Activated CD8-positive, alpha-beta memory T cell treated with anti-CD3 and anti-CD28 coated beads, Interleukin-2, amount 50 U/mL, for 1 hour (primary cell): ENCODE measurements at regions not wholly inside any gene's neighbourhood (a gene's known extent, or its start where the extent isn't known, plus 50 kb on each side); places are given as distances from the start of the nearest gene placed in this dataset.
"Not testable (repeated sequence)": the region's sequence is repeated elsewhere in the genome, so short reads cannot be mapped to it uniquely, and the experiment has no call there.

ENCODE experiments used
- DNase-seq: peaks from one replicate; pipeline ENCODE4 v3.0.0-alpha.2; 2020; ENCODE audit errors: extremely low read depth

DNA sequence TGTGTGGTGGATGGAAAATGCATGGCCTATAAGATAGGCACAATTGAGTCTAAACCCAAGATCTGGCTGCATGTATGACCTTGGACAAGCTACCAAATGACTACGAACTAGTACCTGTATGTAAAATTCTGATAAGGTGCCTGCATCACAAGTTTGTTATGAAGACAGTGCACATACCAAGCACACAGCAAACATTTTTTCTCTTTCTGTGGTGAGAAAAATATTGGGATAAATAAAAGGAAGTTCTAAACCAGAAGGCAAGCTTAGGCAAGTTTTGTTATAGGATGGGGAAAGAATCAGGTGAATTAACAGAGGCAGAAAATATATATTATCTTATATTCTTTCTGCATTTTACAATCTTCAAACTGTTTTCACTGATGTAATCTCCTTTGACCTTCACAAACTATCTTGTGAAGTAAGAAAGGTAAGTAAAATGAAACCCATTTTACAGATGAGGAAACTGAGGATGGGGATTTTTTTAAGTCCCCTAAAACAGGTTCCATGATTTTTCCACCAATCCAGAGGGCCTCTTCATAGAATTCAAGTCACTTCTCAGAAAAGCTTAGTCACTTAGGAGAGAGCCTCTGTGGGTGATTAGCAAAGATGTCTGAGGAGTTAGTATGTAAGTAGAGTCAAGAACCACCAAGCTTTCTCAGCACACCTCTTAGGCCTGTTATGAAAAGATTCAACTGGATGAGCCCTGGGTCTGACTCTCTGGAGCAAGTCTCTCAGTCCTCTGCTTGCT is 132.0 kb upstream of the RAP1B start:
- DNase-seq, result no peak

DNA sequence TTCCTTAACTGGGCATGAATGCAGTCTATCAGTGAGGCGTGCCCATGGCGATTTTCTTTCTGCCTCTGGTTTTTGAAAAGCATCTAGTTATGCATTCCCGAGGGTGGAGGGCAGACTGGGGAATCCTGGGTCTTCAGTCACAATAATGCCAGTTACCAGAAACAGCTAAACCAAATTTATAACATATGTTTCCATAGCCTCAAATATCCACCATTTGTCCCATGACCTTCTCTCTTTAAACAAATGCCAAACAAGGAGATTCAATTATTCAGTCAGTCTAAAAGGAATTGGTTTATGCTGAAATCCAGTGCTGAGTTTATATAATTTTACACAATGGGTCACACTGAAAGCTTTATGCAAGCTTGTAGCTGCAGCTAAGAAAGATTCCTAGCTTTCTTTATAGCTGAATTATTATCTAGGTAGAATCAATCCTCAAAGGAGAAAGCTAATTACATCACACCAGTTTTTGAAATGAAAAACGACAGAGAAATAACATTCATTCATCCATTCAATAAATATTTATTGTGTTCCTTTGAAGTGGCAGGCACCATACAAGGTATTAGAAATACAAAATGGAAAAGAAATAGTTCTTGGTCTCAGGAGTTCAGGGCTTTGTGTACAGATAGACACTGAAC is 131.3 kb upstream of the RAP1B start:
- no peak for DNase-seq

DNA sequence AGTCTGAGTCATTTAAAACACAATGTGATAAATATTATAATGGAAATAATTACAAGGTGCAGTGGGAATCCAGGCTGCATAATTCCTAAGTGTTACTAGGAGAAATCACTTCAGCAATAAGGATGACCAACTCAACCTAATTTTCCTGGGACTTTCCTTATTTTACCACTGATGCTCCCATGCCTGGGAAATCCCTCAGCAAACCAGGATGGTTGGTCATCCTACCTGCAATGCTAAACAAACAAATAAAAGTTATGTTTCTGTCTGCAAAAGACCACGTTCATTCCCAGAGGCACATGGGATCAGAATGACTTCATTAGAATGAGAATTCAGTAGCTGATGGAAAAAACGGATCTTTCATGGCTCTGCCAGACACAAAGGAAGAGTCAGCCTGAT is 130.8 kb upstream of the RAP1B start:
- no peak for DNase-seq

DNA sequence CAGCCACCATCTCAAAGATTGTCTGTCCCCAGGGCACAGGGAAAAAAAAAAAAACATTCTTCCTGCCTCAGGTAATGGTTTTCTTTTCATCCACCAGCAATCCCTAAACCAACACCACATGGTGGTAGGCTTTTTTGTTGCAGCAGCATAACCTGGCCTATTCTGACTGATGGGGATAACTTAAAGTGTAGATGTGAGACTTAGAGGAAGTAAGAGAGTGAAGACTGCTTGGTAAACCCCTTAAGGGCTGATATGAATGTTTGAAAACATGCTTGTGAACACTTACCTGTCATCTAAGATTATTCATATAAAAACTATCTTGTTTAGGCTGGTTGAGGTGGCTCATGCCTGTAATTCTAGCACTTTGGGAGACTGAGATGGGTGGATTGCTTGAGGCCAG is 130.2 kb upstream of the RAP1B start:
- no peak for DNase-seq

DNA sequence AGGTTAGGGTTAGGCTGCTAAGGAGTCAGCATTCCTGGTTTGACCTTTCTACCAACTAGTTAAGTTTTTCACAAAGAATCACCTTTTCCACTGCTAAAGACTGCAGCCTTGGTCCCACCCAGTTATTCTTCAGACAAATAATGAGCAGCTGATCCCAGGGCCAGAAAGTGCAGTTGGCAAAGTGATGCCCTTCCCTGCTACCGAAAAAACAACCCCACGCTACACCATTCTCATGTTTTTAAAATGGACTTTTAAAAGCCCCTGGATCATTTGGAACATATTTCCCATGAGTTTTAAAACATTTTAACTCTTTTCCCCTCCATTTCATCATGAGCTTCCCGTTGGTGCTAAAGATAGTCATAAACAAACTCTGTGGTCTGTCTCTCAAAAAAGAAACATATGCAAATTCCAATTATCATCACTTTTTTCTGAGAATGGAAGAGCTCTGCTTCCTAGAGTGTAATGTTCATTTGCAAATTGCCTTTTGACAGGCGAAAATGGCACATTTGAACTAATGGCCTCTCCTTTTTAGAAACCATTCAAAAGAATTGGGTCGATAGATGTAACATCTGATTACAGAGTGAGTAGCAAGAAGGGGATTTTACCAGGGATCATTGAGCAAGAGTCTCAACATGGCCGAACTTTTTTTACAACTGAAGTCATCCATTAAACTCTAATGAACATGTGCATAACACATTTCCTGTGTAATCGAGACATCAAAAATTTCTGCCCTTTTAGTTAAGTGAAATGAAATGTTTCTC is 129.3 kb upstream of the RAP1B start:
- DNase-seq, result no peak

DNA sequence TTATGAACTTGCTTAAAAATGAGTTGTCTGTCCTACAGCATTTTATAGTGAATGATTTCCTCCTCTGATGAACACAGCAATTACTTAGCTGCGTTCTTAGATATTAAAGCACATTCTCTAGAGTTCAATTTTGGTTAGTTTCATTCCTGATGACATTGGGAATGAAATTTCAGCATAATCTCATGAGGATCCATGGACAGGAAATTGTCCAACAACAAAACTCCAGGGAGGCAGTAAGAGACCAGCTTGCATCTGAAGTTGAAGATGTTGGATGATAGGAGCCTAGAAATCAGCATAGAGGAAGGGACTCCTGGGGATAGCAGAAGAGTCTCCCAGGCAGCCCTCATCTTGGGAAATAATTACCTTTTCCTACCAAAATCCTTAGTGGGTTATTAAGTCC is 128.7 kb upstream of the RAP1B start:
- no peak for DNase-seq

DNA sequence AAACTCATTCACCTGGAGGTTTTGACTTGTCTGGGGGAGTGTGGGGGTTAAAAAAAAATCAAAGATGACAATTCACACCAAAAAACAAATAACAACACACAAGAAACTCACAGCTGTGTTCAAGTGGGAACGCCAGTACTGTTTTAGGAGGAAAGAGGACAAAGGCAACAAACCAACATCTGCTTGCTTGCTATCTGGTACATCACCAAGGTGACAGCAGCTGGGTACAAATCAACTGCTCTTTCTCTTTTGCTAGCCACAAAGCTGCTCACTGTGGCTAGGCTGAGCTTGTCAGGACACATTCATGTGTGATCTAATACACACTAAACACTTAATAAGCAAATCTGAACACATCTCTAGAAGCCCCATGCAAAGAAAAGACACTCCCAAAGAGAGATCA is 128.0 kb upstream of the RAP1B start:
- no peak for DNase-seq

DNA sequence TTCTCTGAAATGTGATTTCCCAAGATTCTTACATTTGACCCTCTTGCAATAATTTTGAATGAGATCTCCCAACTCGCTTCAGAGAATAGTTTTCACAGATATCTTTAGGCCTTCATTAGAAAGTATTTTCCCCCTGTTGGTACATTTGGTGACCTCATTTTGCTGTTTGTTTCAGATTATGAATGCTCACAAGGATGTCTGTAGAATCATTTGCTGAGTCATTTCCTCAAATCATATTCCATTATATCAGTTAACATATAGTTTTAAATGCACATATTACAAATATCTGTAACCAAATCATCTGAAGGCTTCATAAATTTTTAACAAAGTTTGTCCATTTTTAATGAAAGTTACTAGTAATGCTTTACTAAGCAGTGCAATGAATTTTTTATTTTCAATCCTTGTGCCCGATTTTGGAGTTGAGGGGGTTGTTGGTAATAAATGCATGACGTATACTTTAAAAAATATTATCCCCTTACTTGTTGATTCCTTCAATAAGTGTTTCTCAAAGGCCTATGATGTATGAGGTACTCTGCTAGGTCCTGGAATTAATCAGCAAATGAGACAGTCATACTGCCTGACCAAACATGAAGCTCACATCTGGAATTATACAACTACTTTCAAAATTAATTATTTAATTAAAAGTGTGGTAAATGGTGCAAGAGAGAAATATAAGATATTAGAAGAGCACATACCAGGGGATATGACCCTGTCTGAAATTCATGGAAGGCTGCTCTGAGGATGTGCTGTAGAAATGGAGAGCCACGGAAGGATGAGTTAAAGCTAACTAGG is 126.9 kb upstream of the RAP1B start:
- DNase-seq, result no peak

DNA sequence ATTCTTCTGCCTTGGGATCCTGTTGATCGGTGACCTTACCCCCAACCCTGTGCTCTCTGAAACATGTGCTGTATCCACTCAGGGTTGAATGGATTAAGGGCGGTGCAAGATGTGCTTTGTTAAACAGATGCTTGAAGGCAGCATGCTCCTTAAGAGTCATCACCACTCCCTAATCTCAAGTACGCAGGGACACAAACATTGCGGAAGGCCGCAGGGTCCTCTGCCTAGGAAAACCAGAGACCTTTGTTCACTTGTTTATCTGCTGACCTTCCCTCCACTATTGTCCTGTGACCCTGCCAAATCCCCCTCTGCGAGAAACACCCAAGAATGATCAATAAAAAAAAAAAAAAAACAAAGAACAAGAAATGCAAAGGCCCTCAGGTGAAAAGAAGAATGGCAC is 126.1 kb upstream of the RAP1B start:
- not testable (repeated sequence) for DNase-seq

DNA sequence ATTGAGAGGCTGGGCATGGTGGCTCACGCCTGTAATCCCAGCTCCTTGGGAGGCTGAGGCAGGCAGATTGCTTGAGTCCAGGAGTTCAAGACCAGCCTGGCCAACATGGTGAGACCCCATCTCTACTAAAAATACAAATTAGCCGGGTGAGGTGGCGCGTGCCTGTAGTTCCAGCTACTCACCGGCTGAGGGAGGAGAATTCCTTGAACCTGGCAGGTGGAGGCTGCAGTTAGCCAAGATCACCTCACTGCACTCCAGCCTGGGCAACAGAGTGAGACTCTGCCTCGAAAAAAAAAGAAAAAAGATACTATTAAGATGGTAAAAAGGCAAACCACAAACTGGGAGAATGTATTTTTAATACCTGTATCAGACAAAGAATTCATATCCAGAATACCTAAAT is 124.2 kb upstream of the RAP1B start:
- DNase-seq, result not testable (repeated sequence)

DNA sequence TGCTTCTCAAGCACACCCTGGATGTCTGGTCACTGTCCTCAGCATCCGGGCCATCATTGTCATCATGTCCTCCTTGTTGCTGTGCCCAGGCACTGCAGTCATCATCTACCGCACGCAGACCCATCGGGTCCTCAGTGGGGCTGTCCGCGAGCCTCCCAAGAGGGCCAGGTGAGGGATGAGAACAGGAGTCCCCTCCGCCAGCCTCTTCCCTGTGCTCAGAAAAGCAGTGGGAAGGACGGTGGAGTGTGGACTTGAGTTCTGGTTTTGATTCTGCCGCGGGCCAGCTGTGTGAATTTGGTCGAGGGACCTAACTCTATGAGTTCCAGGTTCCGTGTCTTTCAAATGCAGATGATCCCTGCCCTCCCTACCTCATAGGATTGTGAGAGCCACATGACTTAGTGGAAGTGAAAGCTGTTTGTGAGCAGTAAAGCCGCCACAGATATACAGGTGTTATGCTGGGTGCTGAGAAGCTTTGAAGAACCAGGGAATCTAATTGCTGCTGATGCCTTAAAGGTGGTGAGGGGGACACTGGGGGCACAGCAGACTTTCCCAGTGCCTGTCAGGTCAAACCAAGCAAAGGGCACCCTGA is 122.9 kb upstream of the RAP1B start:
- no peak for DNase-seq

DNA sequence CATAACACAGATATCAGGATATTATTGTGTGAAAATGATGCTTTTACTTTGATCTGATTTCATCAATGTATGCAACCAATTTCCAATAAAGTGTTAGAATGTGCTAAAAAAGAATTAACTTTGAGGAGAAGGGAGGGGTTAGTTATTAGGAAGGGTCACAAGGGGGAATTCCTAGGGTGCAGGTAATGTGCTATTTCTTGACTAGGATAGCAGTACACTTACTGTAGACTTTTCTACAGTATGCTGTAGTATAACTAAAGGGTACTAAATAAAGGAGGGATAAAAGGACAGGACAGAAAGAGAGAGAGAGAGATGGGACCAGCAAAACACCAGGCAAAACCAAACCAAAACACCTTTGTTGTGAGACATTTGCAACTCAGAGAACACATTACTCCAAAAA is 121.4 kb upstream of the RAP1B start:
- DNase-seq, result no peak

DNA sequence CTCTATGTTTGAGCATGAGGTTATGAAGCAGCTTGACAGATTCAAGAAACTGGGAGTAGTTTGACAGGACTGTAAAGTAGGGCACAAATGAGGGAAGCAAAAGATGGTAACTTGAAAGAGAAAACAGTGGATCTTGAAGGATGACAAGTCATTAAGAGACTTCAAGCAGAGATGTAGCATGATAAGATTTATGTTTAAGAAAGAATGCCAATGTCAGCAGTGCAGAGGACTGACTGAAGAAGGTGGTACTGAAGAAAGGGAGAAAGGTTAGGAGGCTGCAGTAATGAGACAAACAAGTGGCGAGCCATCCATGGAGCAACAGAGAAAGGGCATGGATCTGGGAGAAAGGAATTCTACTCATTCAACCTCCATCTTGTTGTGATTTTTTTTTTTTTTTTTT is 120.2 kb upstream of the RAP1B start:
- no peak for DNase-seq

DNA sequence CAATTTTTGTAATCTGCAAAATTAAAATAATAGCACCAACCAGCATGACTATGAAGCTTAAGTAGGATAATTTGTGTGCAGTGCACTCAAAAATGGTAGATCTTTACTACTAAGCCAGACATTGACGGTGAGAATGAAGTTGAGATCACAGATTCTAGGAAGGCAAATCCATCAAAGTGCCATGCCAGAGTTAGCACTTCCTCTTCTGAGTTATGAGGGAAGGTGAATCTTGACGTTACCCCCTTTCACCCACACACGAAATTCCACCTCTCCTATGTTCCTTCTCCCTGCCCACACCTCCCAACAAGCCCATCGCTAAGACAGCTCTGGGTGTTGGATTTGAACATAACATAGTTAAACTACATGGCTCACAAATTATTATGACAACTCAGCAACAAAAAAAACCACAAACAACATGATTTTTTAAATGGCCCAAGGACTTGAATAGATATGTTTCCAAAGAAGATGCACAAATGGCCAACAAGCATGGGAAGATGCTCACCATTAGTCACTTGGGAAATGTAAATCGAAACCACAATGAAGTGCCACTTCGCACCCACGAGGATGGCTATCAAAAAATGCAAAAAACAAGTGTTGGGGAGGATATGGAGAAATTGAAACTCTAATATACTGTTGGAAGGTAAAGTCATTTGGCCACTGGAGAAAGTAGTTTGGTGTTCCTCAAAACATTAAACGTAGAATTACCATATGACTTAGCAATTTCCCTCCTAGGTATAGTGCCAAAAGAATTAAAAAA is 119.3 kb upstream of the RAP1B start:
- DNase-seq, result no peak

DNA sequence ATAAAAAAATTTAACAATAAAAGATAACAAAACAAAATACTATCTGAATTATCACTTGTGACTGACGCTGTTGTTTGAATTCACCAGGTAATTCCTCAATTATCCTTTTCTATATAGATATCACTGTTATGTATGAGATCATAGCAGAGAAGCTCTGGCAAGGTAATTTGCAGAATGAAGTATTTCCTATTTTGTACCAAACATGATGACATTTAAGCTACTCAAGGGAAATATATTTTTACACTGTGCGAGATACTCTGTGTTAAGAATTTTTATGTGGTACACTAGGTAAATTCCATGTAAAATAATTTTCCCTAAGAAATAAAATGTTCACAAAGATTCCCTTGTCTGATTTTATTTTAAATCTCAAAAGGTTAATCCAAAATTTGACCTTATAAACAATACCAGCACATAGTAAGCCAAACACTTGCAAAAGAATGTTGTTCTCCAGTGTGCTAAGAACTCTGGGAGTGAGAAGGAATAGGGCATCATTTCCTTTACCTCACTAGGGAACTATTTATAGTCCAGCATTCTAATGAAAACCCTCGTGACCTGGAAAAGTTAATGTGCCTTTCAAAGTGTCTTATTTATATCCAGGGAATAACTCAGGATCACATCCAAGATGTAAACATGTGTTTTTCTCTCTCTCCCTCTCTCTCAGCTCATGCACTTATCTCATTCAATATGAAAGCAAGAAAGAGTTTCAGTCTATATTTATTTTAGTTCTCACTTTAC is 115.2 kb upstream of the RAP1B start:
- DNase-seq, result no peak

DNA sequence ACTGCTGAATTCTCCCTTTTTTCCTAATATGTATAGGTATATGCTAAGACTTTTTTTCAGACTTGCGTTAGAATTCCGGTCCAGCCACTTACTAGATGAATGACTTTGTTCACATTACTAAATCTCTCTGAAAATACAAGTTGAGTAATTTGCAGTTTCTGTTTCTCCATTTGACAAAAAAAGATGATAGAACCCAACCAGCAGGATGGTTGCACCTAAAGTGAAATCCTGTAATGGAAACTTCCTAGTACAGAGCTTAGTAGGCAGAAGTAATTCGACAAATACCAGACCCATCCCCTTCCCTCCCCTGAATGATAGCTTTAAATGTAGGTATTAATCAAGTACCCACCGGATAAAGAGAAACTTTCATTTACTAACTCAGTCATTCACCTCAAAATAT is 113.6 kb upstream of the RAP1B start:
- no peak for DNase-seq

DNA sequence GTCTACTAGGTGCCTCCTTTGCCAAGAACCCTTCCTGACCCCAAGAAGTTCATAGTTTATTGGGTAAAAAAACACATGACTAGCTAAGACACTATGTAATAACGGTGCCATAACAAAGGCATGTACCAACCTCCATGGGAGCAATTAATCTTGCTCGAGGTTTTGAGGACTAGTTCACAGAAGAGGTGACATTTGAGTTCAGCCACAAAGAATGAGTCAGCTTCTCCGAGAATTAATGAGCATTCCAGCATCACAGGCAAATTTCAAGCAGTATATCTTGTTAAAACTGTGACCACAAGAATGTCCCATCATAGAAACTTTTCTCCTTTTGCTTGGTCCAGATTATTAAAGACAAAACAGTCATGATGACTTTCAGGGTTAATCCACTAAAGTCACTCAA is 113.0 kb upstream of the RAP1B start:
- no peak for DNase-seq

DNA sequence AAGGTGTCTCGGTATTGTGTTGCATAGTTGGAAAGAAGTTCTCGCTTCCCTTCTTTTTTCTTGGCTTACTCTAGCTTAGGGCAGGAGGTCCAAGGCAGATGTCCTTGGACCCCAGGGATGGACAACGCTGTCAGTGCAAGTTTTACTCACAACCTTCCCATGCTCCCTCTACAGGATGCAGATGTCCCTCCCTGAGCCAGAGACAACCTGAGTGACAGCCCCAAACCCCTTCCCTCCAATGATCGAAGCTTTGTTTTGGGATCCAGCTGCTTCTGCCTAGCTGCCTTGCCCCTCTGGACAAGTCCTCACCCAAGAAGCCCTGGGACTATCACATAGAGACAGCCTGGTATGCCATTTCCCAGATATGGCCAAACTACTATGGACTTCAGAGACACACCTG is 112.0 kb upstream of the RAP1B start:
- DNase-seq, result no peak

DNA sequence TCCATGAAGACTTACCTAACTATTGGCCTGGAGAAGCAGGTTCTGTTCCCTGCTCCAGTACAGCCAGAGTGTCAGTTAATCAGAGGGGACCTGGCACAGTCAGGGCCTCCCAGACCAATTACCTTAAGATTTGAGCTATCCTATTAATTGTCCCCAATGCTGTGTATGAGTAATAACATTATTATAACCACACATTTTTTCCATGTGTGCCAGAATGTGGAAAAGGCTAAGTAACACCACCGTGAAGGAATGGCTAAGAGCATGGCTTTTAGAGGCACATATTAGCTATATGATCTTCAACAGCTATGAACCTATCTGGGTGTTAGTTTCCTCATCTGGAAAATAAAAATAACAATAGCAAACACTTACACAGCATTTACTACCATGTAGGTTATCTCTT is 111.1 kb upstream of the RAP1B start:
- DNase-seq, result no peak

DNA sequence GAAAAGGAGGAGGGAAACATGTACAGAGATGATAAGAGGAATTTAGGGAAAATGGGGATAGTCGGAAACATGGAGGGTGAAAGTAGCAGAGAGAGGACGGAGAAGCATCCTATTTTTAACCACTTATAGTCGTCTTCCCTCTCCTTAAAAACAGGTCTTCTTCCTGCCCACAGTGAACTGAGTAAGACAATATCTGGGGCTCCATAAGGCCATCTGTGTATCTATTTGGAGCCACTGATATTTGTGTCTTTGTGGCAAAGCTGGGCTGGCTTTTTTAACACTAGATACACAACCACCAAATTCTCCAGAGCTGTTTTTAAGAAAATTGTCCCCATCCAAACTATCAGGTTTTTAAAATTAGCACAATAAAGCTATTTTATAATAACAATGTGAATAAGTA is 109.5 kb upstream of the RAP1B start:
- DNase-seq, result no peak
